NK-92 treated with Interleukin-12 subunit alpha and Interleukin-12 subunit beta, amount 100 ng/mL, for 24 hours (cell line): ENCODE measurements at regions not wholly inside any gene's neighbourhood (a gene's known extent, or its start where the extent isn't known, plus 50 kb on each side); places are given as distances from the start of the nearest gene placed in this dataset.

Experiments
- DNase-seq: peaks from one replicate; lab custom pipeline; 2025; lab: John Stamatoyannopoulos, UW

- DNase-seq, result no peak
Measured at GRCh38 chr2:21501376-21502027, 377.7 kb downstream of the TDRD15 start.

- DNase-seq, result no peak
Measured at GRCh38 chr2:21515903-21516302, 392.1 kb downstream of the TDRD15 start.

- no peak for DNase-seq
Measured at GRCh38 chr2:21519412-21519811, 395.6 kb downstream of the TDRD15 start.

GRCh38 chr2:21519821-21520220, 396.1 kb downstream of the TDRD15 start:
- no peak for DNase-seq

GRCh38 chr2:21535826-21536225, 412.1 kb downstream of the TDRD15 start:
- DNase-seq, result no peak

GRCh38 chr2:21539685-21540084, 415.9 kb downstream of the TDRD15 start:
- DNase-seq, result no peak

- no peak for DNase-seq
Measured at GRCh38 chr2:21543630-21544029, 419.9 kb downstream of the TDRD15 start.

- no peak for DNase-seq
Measured at GRCh38 chr2:21544392-21544791, 420.6 kb downstream of the TDRD15 start.

- no peak for DNase-seq
Measured at GRCh38 chr2:21552981-21553380, 429.2 kb downstream of the TDRD15 start.

GRCh38 chr2:21559351-21559750, 435.6 kb downstream of the TDRD15 start:
- DNase-seq, result no peak

- DNase-seq, result no peak
Measured at GRCh38 chr2:21561965-21562364, 438.2 kb downstream of the TDRD15 start.

- DNase-seq, result no peak
Measured at GRCh38 chr2:21567395-21567794, 443.6 kb downstream of the TDRD15 start.

- no peak for DNase-seq
Measured at GRCh38 chr2:21571686-21572085, 447.9 kb downstream of the TDRD15 start.

GRCh38 chr2:21580391-21580790, 456.6 kb downstream of the TDRD15 start:
- DNase-seq, result no peak

- no peak for DNase-seq
Measured at GRCh38 chr2:21585881-21586280, 462.1 kb downstream of the TDRD15 start.

GRCh38 chr2:21590026-21590690, 466.4 kb downstream of the TDRD15 start:
- DNase-seq, result no peak

- no peak for DNase-seq
Measured at GRCh38 chr2:21591926-21592325, 468.2 kb downstream of the TDRD15 start.

GRCh38 chr2:21599417-21599816, 475.6 kb downstream of the TDRD15 start:
- DNase-seq, result no peak

- no peak for DNase-seq
Measured at GRCh38 chr2:21602789-21603188, 479.0 kb downstream of the TDRD15 start.

- DNase-seq, result no peak
Measured at GRCh38 chr2:21607572-21607971, 483.8 kb downstream of the TDRD15 start.

GRCh38 chr2:21610304-21610703, 486.5 kb downstream of the TDRD15 start:
- no peak for DNase-seq

GRCh38 chr2:21617885-21618434, 494.2 kb downstream of the TDRD15 start:
- DNase-seq, result no peak

GRCh38 chr2:21620771-21621170, 497.0 kb downstream of the TDRD15 start:
- DNase-seq, result no peak

- DNase-seq, result no peak
Measured at GRCh38 chr2:21627938-21628337, 504.2 kb downstream of the TDRD15 start.
